ENCODE measurements at regions not wholly inside any gene's neighbourhood (a gene's known extent, or its start where the extent isn't known, plus 50 kb on each side); places are given as distances from the start of the nearest gene placed in this dataset.

DNA sequence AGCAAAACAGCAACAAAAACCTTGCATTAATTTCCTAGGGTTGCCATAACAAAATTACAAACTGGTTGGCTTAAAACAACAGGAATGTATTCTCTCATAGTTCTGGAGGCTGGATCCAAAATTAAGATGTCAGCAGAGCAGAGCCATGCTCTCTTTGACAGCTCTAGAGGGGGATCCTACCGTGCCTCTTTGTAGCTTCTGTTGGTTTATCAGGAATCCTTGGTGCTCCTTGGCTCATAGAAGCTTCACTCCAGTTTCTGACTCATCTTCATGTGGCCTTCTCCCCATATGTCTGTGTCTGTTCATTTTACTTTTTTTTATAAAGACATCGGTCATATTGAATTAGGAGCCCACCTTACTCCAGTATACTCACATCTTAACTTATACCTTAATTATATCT, 90.5 kb upstream of the POU2AF2 start:
- TF ChIP-seq, protein P1, sequence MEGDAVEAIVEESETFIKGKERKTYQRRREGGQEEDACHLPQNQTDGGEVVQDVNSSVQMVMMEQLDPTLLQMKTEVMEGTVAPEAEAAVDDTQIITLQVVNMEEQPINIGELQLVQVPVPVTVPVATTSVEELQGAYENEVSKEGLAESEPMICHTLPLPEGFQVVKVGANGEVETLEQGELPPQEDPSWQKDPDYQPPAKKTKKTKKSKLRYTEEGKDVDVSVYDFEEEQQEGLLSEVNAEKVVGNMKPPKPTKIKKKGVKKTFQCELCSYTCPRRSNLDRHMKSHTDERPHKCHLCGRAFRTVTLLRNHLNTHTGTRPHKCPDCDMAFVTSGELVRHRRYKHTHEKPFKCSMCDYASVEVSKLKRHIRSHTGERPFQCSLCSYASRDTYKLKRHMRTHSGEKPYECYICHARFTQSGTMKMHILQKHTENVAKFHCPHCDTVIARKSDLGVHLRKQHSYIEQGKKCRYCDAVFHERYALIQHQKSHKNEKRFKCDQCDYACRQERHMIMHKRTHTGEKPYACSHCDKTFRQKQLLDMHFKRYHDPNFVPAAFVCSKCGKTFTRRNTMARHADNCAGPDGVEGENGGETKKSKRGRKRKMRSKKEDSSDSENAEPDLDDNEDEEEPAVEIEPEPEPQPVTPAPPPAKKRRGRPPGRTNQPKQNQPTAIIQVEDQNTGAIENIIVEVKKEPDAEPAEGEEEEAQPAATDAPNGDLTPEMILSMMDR (IDR thresholded peaks at IDR 0.05): no peak
- TF ChIP-seq EZH2 (IDR thresholded peaks at IDR 0.05) (no peak), EZH2phosphoT487 (IDR thresholded peaks at IDR 0.05) (no peak)
